Osteocyte (in vitro differentiated cells): ENCODE measurements at regions not wholly inside any gene's neighbourhood (a gene's known extent, or its start where the extent isn't known, plus 50 kb on each side); places are given as distances from the start of the nearest gene placed in this dataset.

Experiments used
- DNase-seq: peaks from one replicate; pipeline ENCODE4 v3.0.0; 2021; ENCODE audit warnings: mixed read lengths; ENCODE audit not compliant: unreplicated experiment; ENCODE audit errors: extremely low spot score
- H3K27ac Mint-ChIP-seq: one replicate; pipeline ENCODE4 v1.8.0; 2021; ENCODE audit warnings: mild to moderate bottlenecking, mixed read lengths; ENCODE audit not compliant: unreplicated experiment
- H3K27me3 Mint-ChIP-seq: one replicate; pipeline ENCODE4 v1.8.0; 2021; ENCODE audit warnings: mixed read lengths; ENCODE audit not compliant: unreplicated experiment
- H3K36me3 Mint-ChIP-seq: one replicate; pipeline ENCODE4 v1.8.0; 2021; ENCODE audit warnings: mixed read lengths; ENCODE audit not compliant: unreplicated experiment
- H3K4me1 Mint-ChIP-seq: one replicate; pipeline ENCODE4 v1.8.0; 2021; ENCODE audit warnings: mixed read lengths; ENCODE audit not compliant: unreplicated experiment
- H3K4me3 Mint-ChIP-seq: one replicate; pipeline ENCODE4 v1.8.0; 2021; ENCODE audit warnings: mild to moderate bottlenecking, moderate library complexity, mixed read lengths; ENCODE audit not compliant: unreplicated experiment
- H3K9me3 Mint-ChIP-seq: one replicate; pipeline ENCODE4 v1.8.0; 2021; ENCODE audit warnings: mixed read lengths; ENCODE audit not compliant: unreplicated experiment
- CTCF ChIP-seq: fragments of 200-600 bp; sonication (generic); IDR thresholded peaks from 2 replicates; pipeline ENCODE4 v1.5.0; 2021; ENCODE audit warnings: antibody characterized with exemption, mild to moderate bottlenecking, moderate library complexity

GRCh38 chr12:90585640-90586304, 369.2 kb downstream of the CCER1 start:
- no peak for DNase-seq
- no peak overlapping the region for H3K4me3 Mint-ChIP-seq
- TF ChIP-seq CTCF, result no peak
- no peaks in the 10 kb centered on the region for H3K36me3 Mint-ChIP-seq
- no peaks in the 10 kb centered on the region for H3K4me1 Mint-ChIP-seq
- no peaks in the 10 kb centered on the region for H3K27me3 Mint-ChIP-seq
- no peak overlapping the region for H3K27ac Mint-ChIP-seq
- no peaks in the 10 kb centered on the region for H3K9me3 Mint-ChIP-seq

GRCh38 chr12:90576707-90577106, 378.3 kb downstream of the CCER1 start:
- Mint-ChIP-seq H3K27me3 (peaks cover 6% of the 10 kb centered on the region), H3K9me3 (no peaks in the 10 kb centered on the region), H3K4me1 (no peaks in the 10 kb centered on the region), H3K27ac (no peak overlapping the region), H3K36me3 (peaks cover 2% of the 10 kb centered on the region), H3K4me3 (no peak overlapping the region)
- no peak for TF ChIP-seq CTCF
- no peak for DNase-seq

- no peaks in the 10 kb centered on the region for H3K9me3 Mint-ChIP-seq
- TF ChIP-seq CTCF, result no peak
- no peak for DNase-seq
- no peaks in the 10 kb centered on the region for H3K4me1 Mint-ChIP-seq
- peaks cover 9% of the 10 kb centered on the region for H3K27me3 Mint-ChIP-seq
- H3K27ac Mint-ChIP-seq, result no peak overlapping the region
- H3K4me3 Mint-ChIP-seq, result no peak overlapping the region
- peaks cover 2% of the 10 kb centered on the region for H3K36me3 Mint-ChIP-seq
Observed at GRCh38 chr12:90575995-90576394, 379.0 kb downstream of the CCER1 start.

GRCh38 chr12:90574676-90575075, 380.3 kb downstream of the CCER1 start:
- Mint-ChIP-seq H3K27me3 (peaks cover 9% of the 10 kb centered on the region), H3K4me3 (no peak overlapping the region), H3K27ac (no peak overlapping the region), H3K36me3 (peaks cover 2% of the 10 kb centered on the region), H3K9me3 (peaks cover 6% of the 10 kb centered on the region), H3K4me1 (no peaks in the 10 kb centered on the region)
- TF ChIP-seq CTCF, result no peak
- DNase-seq, result no peak

GRCh38 chr12:90572778-90573177, 382.2 kb downstream of the CCER1 start:
- Mint-ChIP-seq H3K27me3 (peaks cover 9% of the 10 kb centered on the region), H3K36me3 (no peaks in the 10 kb centered on the region), H3K27ac (no peak overlapping the region), H3K9me3 (peaks cover 6% of the 10 kb centered on the region), H3K4me1 (no peaks in the 10 kb centered on the region), H3K4me3 (no peak overlapping the region)
- no peak for TF ChIP-seq CTCF
- DNase-seq, result no peak
